HG02623 (cell line): ENCODE measurements at regions not wholly inside any gene's neighbourhood (a gene's known extent, or its start where the extent isn't known, plus 50 kb on each side); places are given as distances from the start of the nearest gene placed in this dataset.
A peak's percentile ranks its signal among the peaks of the same experiment; 100 is the strongest.

ENCODE experiments used
- ATAC-seq: cut with Tn5 transposase; IDR thresholded peaks from one replicate; pipeline ENCODE4 v1.9.1; 2021; ENCODE audit warnings: moderate library complexity; ENCODE audit not compliant: unreplicated experiment

- peak; percentile 78 for ATAC-seq
Observed at GRCh38 chr5:124920909-124921666, 174.6 kb upstream of the ZNF608 start.

GRCh38 chr5:124921694-124922093 is 175.3 kb upstream of the ZNF608 start:
- ATAC-seq, result peak; percentile 11

- no peak for ATAC-seq
Observed at GRCh38 chr5:124922255-124922975, 176.0 kb upstream of the ZNF608 start.

- ATAC-seq, result no peak
Observed at GRCh38 chr5:124923131-124923530, 176.7 kb upstream of the ZNF608 start.

GRCh38 chr5:124924729-124925128 is 178.3 kb upstream of the ZNF608 start:
- ATAC-seq, result no peak

- ATAC-seq, result no peak
Observed at GRCh38 chr5:124927735-124928134, 181.3 kb upstream of the ZNF608 start.

- no peak for ATAC-seq
Observed at GRCh38 chr5:124929000-124929399, 182.6 kb upstream of the ZNF608 start.

GRCh38 chr5:124932791-124933600 is 186.6 kb upstream of the ZNF608 start:
- ATAC-seq, result no peak

- peak; percentile 79 for ATAC-seq
Observed at GRCh38 chr5:124935065-124935464, 188.6 kb upstream of the ZNF608 start.

GRCh38 chr5:124936626-124936933 is 190.1 kb upstream of the ZNF608 start:
- ATAC-seq, result peak; percentile 42

- ATAC-seq, result no peak
Observed at GRCh38 chr5:124941051-124942049, 194.9 kb upstream of the ZNF608 start.

GRCh38 chr5:124948062-124948753 is 201.8 kb upstream of the ZNF608 start:
- ATAC-seq, result no peak

GRCh38 chr5:124948754-124949275 is 202.4 kb upstream of the ZNF608 start:
- no peak for ATAC-seq

GRCh38 chr5:124949862-124950261 is 203.4 kb upstream of the ZNF608 start:
- ATAC-seq, result no peak

GRCh38 chr5:124951105-124951504 is 204.7 kb upstream of the ZNF608 start:
- ATAC-seq, result no peak

- ATAC-seq, result peak; percentile 54
Observed at GRCh38 chr5:124951661-124952060, 205.2 kb upstream of the ZNF608 start.

- ATAC-seq, result peak; percentile 92
Observed at GRCh38 chr5:124952079-124952478, 205.6 kb upstream of the ZNF608 start.

GRCh38 chr5:124952566-124952965 is 206.1 kb upstream of the ZNF608 start:
- peak; percentile 59 for ATAC-seq

GRCh38 chr5:124954784-124955183 is 208.3 kb upstream of the ZNF608 start:
- no peak for ATAC-seq
